SK-N-SH (cell line): ENCODE measurements at regions not wholly inside any gene's neighbourhood (a gene's known extent, or its start where the extent isn't known, plus 50 kb on each side); places are given as distances from the start of the nearest gene placed in this dataset.
"Not testable (repeated sequence)": the region's sequence is repeated elsewhere in the genome, so short reads cannot be mapped to it uniquely, and the experiment has no call there.

Experiments used
- CTCF ChIA-PET: fragments of 300-600, 350-600 bp; formaldehyde crosslinking; extraction: SDS; loops from one replicate; lab custom pipeline; 2021; lab: Yijun Ruan, JAX
- POLR2A ChIA-PET: fragments of 350-600 bp; sonication (Branson Sonifier 250); formaldehyde crosslinking; extraction: SDS; loops from one replicate; lab custom pipeline; 2020; ENCODE audit warnings: antibody characterized with exemption, inconsistent platforms; lab: Yijun Ruan, JAX
- DNase-seq: peaks from one replicate; pipeline ENCODE4 v3.0.0; 2012
- H2AFZ ChIP-seq: fragments of 200-600 bp; sonication (generic); 2 replicates; pipeline ENCODE4 v1.8.1; 2016; ENCODE audit warnings: antibody characterized with exemption, mild to moderate bottlenecking, low read depth
- H3F3A ChIP-seq: fragments of 200-600 bp; sonication (generic); replicated peaks from 2 replicates; pipeline ENCODE3; 2016; ENCODE audit warnings: antibody characterized with exemption, mild to moderate bottlenecking; ENCODE audit not compliant: insufficient read depth
- H3K27ac ChIP-seq, 2 experiments: fragments of 200-500 bp in 1 of 2; fragments of 200-600 bp in 1 of 2; sonication (Bioruptor generic) in 1 of 2; sonication (generic), shearing (Covaris generic) in 1 of 2; 2 replicates each; pipeline versions ENCODE4 v1.5.1 to v1.6.1; 2014 to 2016; ENCODE audit warnings: low read depth in 2 of 2, inconsistent platforms in 1 of 2, low read length in 1 of 2, mild to moderate bottlenecking in 1 of 2, mixed read lengths in 1 of 2
- H3K27me3 ChIP-seq: fragments of 200-600 bp; sonication (generic), shearing (Covaris generic); 2 replicates; pipeline ENCODE4 v1.6.1; 2016; ENCODE audit warnings: mixed run types; ENCODE audit not compliant: insufficient read depth
- H3K36me3 ChIP-seq, 2 experiments: fragments of 200-500 bp in 1 of 2; fragments of 200-600 bp in 1 of 2; sonication (Bioruptor generic) in 1 of 2; sonication (generic) in 1 of 2; replicated peaks in 1 of 2; 2 replicates each; pipeline versions ENCODE3 to v1.5.1; 2014 to 2016; ENCODE audit warnings: low read length in 1 of 2, mild to moderate bottlenecking in 1 of 2; ENCODE audit not compliant: insufficient read depth in 2 of 2, control insufficient read depth in 1 of 2
- H3K4me1 ChIP-seq, 2 experiments: fragments of 200-500 bp in 1 of 2; fragments of 200-600 bp in 1 of 2; sonication (Bioruptor generic) in 1 of 2; sonication (generic), shearing (Covaris generic) in 1 of 2; 2 replicates each; pipeline versions ENCODE4 v1.5.1 to v1.6.1; 2014 to 2016; ENCODE audit warnings: low read depth in 1 of 2, low read length in 1 of 2, mixed run types in 1 of 2; ENCODE audit not compliant: insufficient read depth in 2 of 2, control insufficient read depth in 1 of 2
- H3K4me2 ChIP-seq: fragments of 200-600 bp; sonication (generic), shearing (Covaris generic); 2 replicates; pipeline ENCODE4 v1.6.1; 2017; ENCODE audit warnings: mixed run types
- H3K4me3 ChIP-seq, 2 experiments: fragments of 200-500 bp in 1 of 2; fragments of 200-600 bp in 1 of 2; sonication (Bioruptor generic) in 1 of 2; sonication (generic), shearing (Covaris generic) in 1 of 2; 2 replicates each; pipeline versions ENCODE4 v1.5.1 to v1.8.1; 2014 to 2016; ENCODE audit warnings: low read depth in 2 of 2, inconsistent platforms in 1 of 2, low read length in 1 of 2, mild to moderate bottlenecking in 1 of 2, mixed read lengths in 1 of 2, moderate library complexity in 1 of 2
- H3K79me2 ChIP-seq: fragments of 200-600 bp; sonication (generic); 2 replicates; pipeline ENCODE4 v1.8.1; 2017; ENCODE audit warnings: mild to moderate bottlenecking; ENCODE audit not compliant: insufficient read depth
- H3K9ac ChIP-seq: fragments of 200-600 bp; sonication (generic); 2 replicates; pipeline ENCODE4 v1.6.1; 2017; ENCODE audit warnings: mixed run types
- H3K9me2 ChIP-seq: fragments of 200-600 bp; sonication (generic); 2 replicates; pipeline ENCODE4 v1.6.1; 2017; ENCODE audit warnings: mixed run types
- H3K9me3 ChIP-seq: fragments of 200-600 bp; sonication (generic); 2 replicates; pipeline ENCODE4 v1.6.1; 2017; ENCODE audit warnings: mixed run types, mild to moderate bottlenecking, moderate library complexity
- H4K20me1 ChIP-seq: fragments of 200-600 bp; sonication (generic); 2 replicates; pipeline ENCODE4 v1.6.1; 2017; ENCODE audit warnings: mild to moderate bottlenecking, mixed run types; ENCODE audit not compliant: insufficient read depth
- ELF1 ChIP-seq: IDR thresholded peaks from 2 replicates; pipeline ENCODE4 v1.4.0; 2012
- EZH2phosphoT487 ChIP-seq: fragments of 200-600 bp; sonication (generic); IDR thresholded peaks from 2 replicates; pipeline ENCODE4 v1.6.1; 2017; ENCODE audit warnings: low read depth, mixed run types, mild to moderate bottlenecking, antibody characterized with exemption, moderate library complexity, borderline replicate concordance
- FOXJ3 ChIP-seq: sonication (generic); formaldehyde crosslinking; IDR thresholded peaks from 2 replicates; pipeline ENCODE4 v1.5.1; 2020; ENCODE audit warnings: mild to moderate bottlenecking, missing genetic modification reagents
- GABPA ChIP-seq: IDR thresholded peaks from 2 replicates; pipeline ENCODE4 v1.4.0; 2012; ENCODE audit warnings: low read depth, mild to moderate bottlenecking
- MEF2A ChIP-seq: IDR thresholded peaks from 2 replicates; pipeline ENCODE4 v1.4.0; 2012; ENCODE audit warnings: low read depth, borderline replicate concordance
- MXI1 ChIP-seq: IDR thresholded peaks from 2 replicates; pipeline ENCODE4 v1.6.1; 2012; ENCODE audit warnings: mild to moderate bottlenecking, low read depth, low read length, improper control_type of control experiment
- SIN3A ChIP-seq: IDR thresholded peaks from 2 replicates; pipeline ENCODE4 v1.6.1; 2012; ENCODE audit warnings: low read depth, mild to moderate bottlenecking, low read length, moderate library complexity, borderline replicate concordance
- SMC3 ChIP-seq: IDR thresholded peaks from 2 replicates; pipeline ENCODE4 v1.6.1; 2012; ENCODE audit warnings: low read depth, low read length, improper control_type of control experiment
- TCF12 ChIP-seq: IDR thresholded peaks from 2 replicates; pipeline ENCODE4 v1.4.0; 2012
- YY1 ChIP-seq: IDR thresholded peaks from 2 replicates; pipeline ENCODE4 v1.4.0; 2012; ENCODE audit warnings: low read depth, mild to moderate bottlenecking
- WGBS: methylation state at CpG from one replicate; pipeline ENCODE4 v1.1.6; 2017; ENCODE audit warnings: low lambda C conversion rate; 5-methylcytosine and 5-hydroxymethylcytosine counted together
- TF ChIP-seq, protein P1 (sequence below): fragments of 150-350 bp; IDR thresholded peaks from 2 replicates; pipeline ENCODE4 v1.6.1; 2016; ENCODE audit warnings: mild to moderate bottlenecking, low read depth, low read length
- TF ChIP-seq, protein P2 (sequence below): IDR thresholded peaks from 2 replicates; pipeline ENCODE4; 2012
- TF ChIP-seq, protein P3 (sequence below): IDR thresholded peaks from 2 replicates; pipeline ENCODE4 v1.4.0; 2012; ENCODE audit warnings: low read depth

DNA sequence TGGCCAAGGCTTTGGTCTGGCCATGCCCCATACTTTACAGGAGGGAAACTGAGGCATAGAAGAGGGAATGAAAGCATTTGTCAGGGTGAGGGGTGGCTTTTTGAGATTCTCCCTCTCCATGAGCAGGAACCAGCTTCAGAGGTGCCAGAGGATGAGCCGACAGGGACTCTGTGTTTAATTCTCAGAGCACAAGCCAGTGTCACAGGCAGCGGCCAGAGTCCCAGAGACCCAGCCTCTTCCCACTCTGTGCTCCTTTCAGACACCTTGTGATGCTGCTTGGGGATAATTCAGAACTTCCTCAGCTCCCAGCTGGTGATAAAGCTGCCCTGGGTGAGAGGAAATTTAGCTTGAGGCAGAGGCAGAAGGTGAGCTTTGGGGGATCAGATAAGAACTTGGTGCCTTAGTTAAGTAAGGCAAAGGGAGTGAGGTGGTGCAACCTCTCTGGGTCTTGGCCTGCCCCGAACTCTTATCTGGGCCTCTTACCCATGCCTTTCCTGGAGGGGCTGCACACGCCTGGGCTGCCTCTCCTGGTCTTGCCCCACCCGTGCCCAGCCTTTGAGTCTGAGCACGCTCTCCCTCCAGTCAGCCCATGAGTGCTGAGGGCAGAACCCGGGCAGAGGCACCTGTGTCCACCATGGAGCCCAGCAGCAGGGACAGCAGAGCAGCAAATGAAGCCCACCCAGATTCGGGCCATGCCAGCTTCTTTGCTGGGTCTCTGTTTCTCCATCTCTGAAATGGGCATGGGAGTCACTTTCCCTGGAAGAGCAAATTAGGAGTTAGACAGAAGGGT, 175.6 kb upstream of the C1orf174 start:
- no peak for DNase-seq
- POLR2A ChIA-PET: no interaction called here
- TF ChIP-seq MXI1 (no peak), SIN3A (no peak), MEF2A (no peak)
- TF ChIP-seq, all 33 proteins: peak for 0
- Histone ChIP-seq H4K20me1 (no peaks in the 10 kb centered on the region), H3K4me2 (no peak overlapping the region), H3K9me2 (no peaks in the 10 kb centered on the region), H3K4me3 (no peak overlapping the region), H3K27ac (no peak overlapping the region), H3K4me1 (peaks cover 0 to 9% of the 10 kb centered on the region in 2 experiments; a peak in 1 of 4 replicates), H3K9me3 (no peaks in the 10 kb centered on the region), H3F3A (no peaks in the 10 kb centered on the region), H3K27me3 (no peaks in the 10 kb centered on the region), H2AFZ (no peak overlapping the region), H3K9ac (no peak overlapping the region), H3K36me3 (no peaks in the 10 kb centered on the region), H3K79me2 (no peaks in the 10 kb centered on the region)
- CTCF ChIA-PET: no interaction called here
- 2% methylated on average over 6 of the region's 8 CpGs for WGBS

DNA sequence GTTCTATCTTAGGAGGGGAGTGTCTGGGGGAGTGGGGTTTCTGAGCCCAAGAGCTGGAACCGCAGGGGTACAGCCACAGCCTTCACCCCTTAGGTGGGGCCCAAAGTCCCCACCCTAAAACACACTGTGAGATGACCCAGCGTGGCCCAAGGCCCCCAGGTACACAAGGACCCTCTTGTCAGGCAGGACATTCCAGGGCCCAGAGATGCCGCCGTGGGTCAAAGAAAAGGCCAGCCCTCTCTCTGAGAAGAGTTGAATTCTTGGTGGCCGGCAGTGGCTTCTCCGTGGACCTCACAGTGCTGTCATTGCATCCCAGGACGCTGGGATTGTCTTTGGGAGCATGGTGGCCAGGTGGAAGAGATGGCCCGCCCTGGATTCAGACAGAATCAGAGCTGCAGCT, 176.3 kb upstream of the C1orf174 start:
- peaks cover 0 to 6% of the 10 kb centered on the region in 2 experiments; a peak in 1 of 4 replicates for H3K4me1 ChIP-seq
- no peaks in the 10 kb centered on the region for H4K20me1 ChIP-seq
- no peak overlapping the region for H3K27ac ChIP-seq
- H2AFZ ChIP-seq: no peak overlapping the region
- no peak overlapping the region for H3K4me2 ChIP-seq
- TF ChIP-seq MXI1 (no peak), YY1 (no peak), EZH2phosphoT487 (no peak), TCF12 (no peak), SIN3A (no peak), FOXJ3 (no peak), SMC3 (no peak), ELF1 (no peak), GABPA (no peak)
- TF ChIP-seq, protein P1, sequence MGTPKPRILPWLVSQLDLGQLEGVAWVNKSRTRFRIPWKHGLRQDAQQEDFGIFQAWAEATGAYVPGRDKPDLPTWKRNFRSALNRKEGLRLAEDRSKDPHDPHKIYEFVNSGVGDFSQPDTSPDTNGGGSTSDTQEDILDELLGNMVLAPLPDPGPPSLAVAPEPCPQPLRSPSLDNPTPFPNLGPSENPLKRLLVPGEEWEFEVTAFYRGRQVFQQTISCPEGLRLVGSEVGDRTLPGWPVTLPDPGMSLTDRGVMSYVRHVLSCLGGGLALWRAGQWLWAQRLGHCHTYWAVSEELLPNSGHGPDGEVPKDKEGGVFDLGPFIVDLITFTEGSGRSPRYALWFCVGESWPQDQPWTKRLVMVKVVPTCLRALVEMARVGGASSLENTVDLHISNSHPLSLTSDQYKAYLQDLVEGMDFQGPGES: no peak
- TF ChIP-seq, protein P2, sequence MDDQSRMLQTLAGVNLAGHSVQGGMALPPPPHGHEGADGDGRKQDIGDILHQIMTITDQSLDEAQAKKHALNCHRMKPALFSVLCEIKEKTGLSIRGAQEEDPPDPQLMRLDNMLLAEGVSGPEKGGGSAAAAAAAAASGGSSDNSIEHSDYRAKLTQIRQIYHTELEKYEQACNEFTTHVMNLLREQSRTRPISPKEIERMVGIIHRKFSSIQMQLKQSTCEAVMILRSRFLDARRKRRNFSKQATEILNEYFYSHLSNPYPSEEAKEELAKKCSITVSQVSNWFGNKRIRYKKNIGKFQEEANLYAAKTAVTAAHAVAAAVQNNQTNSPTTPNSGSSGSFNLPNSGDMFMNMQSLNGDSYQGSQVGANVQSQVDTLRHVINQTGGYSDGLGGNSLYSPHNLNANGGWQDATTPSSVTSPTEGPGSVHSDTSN: no peak
- TF ChIP-seq, protein P3, sequence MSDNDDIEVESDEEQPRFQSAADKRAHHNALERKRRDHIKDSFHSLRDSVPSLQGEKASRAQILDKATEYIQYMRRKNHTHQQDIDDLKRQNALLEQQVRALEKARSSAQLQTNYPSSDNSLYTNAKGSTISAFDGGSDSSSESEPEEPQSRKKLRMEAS: no peak
- POLR2A ChIA-PET: no interaction called here
- no peaks in the 10 kb centered on the region for H3K36me3 ChIP-seq
- WGBS: 18% methylated on average over 5 of the region's 8 CpGs
- no peaks in the 10 kb centered on the region for H3F3A ChIP-seq
- no peaks in the 10 kb centered on the region for H3K79me2 ChIP-seq
- no peaks in the 10 kb centered on the region for H3K9me3 ChIP-seq
- CTCF ChIA-PET: no interaction called here
- no peak for DNase-seq
- no peaks in the 10 kb centered on the region for H3K27me3 ChIP-seq
- no peak overlapping the region for H3K4me3 ChIP-seq
- H3K9ac ChIP-seq: no peak overlapping the region
- H3K9me2 ChIP-seq: no peaks in the 10 kb centered on the region

DNA sequence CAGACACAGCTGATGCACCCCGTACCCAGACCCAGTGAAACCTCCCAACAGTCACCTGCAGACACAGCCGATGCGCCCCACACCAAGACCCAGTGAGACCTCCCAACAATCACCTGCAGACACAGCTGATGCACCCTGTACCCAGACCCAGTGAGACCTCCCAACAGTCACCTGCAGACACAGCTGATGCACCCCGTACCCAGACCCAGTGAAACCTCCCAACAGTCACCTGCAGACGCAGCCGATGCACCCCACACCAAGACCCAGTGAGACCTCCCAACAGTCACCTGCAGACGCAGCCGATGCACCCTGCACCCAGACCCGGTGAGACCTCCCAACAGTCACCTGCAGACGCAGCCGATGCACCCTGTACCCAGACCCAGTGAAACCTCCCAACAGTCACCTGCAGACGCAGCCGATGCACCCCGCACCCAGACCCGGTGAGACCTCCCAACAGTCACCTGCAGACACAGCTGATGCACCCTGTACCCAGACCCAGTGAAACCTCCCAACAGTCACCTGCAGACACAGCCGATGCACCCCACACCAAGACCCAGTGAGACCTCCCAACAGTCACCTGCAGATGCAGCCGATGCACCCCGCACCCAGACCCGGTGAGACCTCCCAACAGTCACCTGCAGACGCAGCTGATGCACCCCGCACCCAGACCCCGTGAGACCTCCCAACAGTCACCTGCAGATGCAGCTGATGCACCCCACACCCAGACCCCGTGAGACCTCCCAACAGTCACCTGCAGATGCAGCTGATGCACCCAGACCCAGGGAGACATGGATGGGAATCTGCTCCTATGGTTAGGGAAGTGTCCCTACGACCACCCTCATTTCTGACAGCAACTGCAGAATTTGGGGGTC, 178.3 kb upstream of the C1orf174 start:
- DNase-seq, H3K9me2 ChIP-seq, CTCF ChIA-PET, H3K27me3 ChIP-seq, H2AFZ ChIP-seq, H3K4me3 ChIP-seq, H4K20me1 ChIP-seq, H3K27ac ChIP-seq, H3F3A ChIP-seq, H3K36me3 ChIP-seq, H3K9me3 ChIP-seq, H3K79me2 ChIP-seq, H3K4me1 ChIP-seq, H3K9ac ChIP-seq, H3K4me2 ChIP-seq: not testable (repeated sequence)
- 0% methylated on average over 1 of the region's 24 CpGs for WGBS
- POLR2A ChIA-PET: interaction anchor here (0.7 kb wide), 1 partner anchor 335 kb away, joined by 5 read pairs; no protein-coding TSS in a partner anchor
